ENCODE measurements at regions not wholly inside any gene's neighbourhood (a gene's known extent, or its start where the extent isn't known, plus 50 kb on each side); places are given as distances from the start of the nearest gene placed in this dataset.

DNA sequence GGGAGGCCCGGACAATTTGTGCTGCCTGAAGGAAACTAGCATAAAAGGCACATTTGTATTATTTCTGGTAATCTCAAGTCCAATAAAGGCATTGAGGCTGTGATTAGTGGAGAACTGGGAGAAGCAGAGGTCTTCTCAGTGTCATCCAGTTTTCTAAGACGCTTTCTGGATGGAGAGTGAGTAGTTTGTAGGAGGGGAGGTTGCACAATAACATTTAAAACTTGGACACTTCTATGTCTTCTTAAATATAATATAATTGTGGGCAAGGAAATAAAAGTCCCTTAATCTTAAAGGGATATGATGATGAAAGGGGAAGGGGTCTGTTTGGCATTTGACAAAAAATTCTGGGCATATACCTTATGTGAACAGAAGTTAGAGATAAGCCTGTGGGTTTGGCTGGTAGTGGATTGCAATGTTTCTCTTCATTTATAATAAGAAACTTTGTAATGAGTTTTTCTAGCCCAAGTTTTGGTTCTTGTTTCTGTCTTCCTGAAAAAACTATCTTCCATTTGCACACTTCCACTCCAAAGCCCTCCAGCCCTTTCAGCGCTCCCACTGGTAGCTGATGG, 291.6 kb upstream of the TGFBR2 start:
- TF ChIP-seq CTCF (IDR thresholded peaks at IDR 0.05) (no peak), POLR2A (IDR thresholded peaks at IDR 0.05) (no peak), POLR2AphosphoS5 (IDR thresholded peaks at IDR 0.05) (no peak)
